ENCODE measurements at regions not wholly inside any gene's neighbourhood (a gene's known extent, or its start where the extent isn't known, plus 50 kb on each side); places are given as distances from the start of the nearest gene placed in this dataset.

- 80% methylated on average over 4 of the region's 4 CpGs for WGBS
- Histone ChIP-seq H3K4me1 (ENCODE audit: control insufficient read depth in 2 of 2, insufficient read depth in 2 of 2, low read length in 2 of 2) (no peaks in the 10 kb centered on the region), H3K4me3 (ENCODE audit: low read length in 2 of 2) (no peak overlapping the region), H3K36me3 (ENCODE audit: control insufficient read depth in 2 of 2, insufficient read depth in 2 of 2, low read length in 1 of 2) (no peaks in the 10 kb centered on the region), H3K27me3 (ENCODE audit: control insufficient read depth in 2 of 2, insufficient read depth in 1 of 2, low read length in 1 of 2) (no peaks in the 10 kb centered on the region), H3K27ac (ENCODE audit: low read depth in 1 of 2, low read length in 1 of 2) (no peak overlapping the region), H3K9me3 (ENCODE audit: control insufficient read depth in 2 of 2, insufficient read depth in 1 of 2, low read length in 1 of 2) (peaks cover 2 to 13% of the 10 kb centered on the region in 2 donors)
- no peak for DNase-seq (ENCODE audit: low read depth in 6 of 9, low spot score in 9 of 9)
Measured at GRCh38 chr6:115241373-115241772, 819.3 kb downstream of the FRK start.

GRCh38 chr6:115221198-115221597, 839.5 kb downstream of the FRK start:
- H3K36me3 ChIP-seq (ENCODE audit: control insufficient read depth in 2 of 2, insufficient read depth in 2 of 2, low read length in 1 of 2), result no peaks in the 10 kb centered on the region
- no peaks in the 10 kb centered on the region for H3K9me3 ChIP-seq (ENCODE audit: control insufficient read depth in 2 of 2, insufficient read depth in 1 of 2, low read length in 1 of 2)
- no peak overlapping the region for H3K27ac ChIP-seq (ENCODE audit: low read depth in 1 of 2, low read length in 1 of 2)
- H3K4me1 ChIP-seq (ENCODE audit: control insufficient read depth in 2 of 2, insufficient read depth in 2 of 2, low read length in 2 of 2), result no peaks in the 10 kb centered on the region
- 57% methylated on average over 1 of the region's 1 CpG for WGBS
- DNase-seq (ENCODE audit: low read depth in 6 of 9, low spot score in 9 of 9), result no peak
- no peak overlapping the region for H3K4me3 ChIP-seq (ENCODE audit: low read length in 2 of 2)
- no peaks in the 10 kb centered on the region for H3K27me3 ChIP-seq (ENCODE audit: control insufficient read depth in 2 of 2, insufficient read depth in 1 of 2, low read length in 1 of 2)

- no peaks in the 10 kb centered on the region for H3K4me1 ChIP-seq (ENCODE audit: control insufficient read depth in 2 of 2, insufficient read depth in 2 of 2, low read length in 2 of 2)
- H3K36me3 ChIP-seq (ENCODE audit: control insufficient read depth in 2 of 2, insufficient read depth in 2 of 2, low read length in 1 of 2), result no peaks in the 10 kb centered on the region
- no peaks in the 10 kb centered on the region for H3K9me3 ChIP-seq (ENCODE audit: control insufficient read depth in 2 of 2, insufficient read depth in 1 of 2, low read length in 1 of 2)
- no peak overlapping the region for H3K4me3 ChIP-seq (ENCODE audit: low read length in 2 of 2)
- no peaks in the 10 kb centered on the region for H3K27me3 ChIP-seq (ENCODE audit: control insufficient read depth in 2 of 2, insufficient read depth in 1 of 2, low read length in 1 of 2)
- no peak for DNase-seq (ENCODE audit: low read depth in 6 of 9, low spot score in 9 of 9)
- H3K27ac ChIP-seq (ENCODE audit: low read depth in 1 of 2, low read length in 1 of 2), result no peak overlapping the region
Measured at GRCh38 chr6:115220551-115221159, 840.0 kb downstream of the FRK start.

- H3K36me3 ChIP-seq (ENCODE audit: control insufficient read depth in 2 of 2, insufficient read depth in 2 of 2, low read length in 1 of 2), result no peaks in the 10 kb centered on the region
- no peaks in the 10 kb centered on the region for H3K27me3 ChIP-seq (ENCODE audit: control insufficient read depth in 2 of 2, insufficient read depth in 1 of 2, low read length in 1 of 2)
- no peaks in the 10 kb centered on the region for H3K9me3 ChIP-seq (ENCODE audit: control insufficient read depth in 2 of 2, insufficient read depth in 1 of 2, low read length in 1 of 2)
- no peak for DNase-seq (ENCODE audit: low read depth in 6 of 9, low spot score in 9 of 9)
- H3K27ac ChIP-seq (ENCODE audit: low read depth in 1 of 2, low read length in 1 of 2), result no peak overlapping the region
- H3K4me3 ChIP-seq (ENCODE audit: low read length in 2 of 2), result no peak overlapping the region
- no peaks in the 10 kb centered on the region for H3K4me1 ChIP-seq (ENCODE audit: control insufficient read depth in 2 of 2, insufficient read depth in 2 of 2, low read length in 2 of 2)
Measured at GRCh38 chr6:115219645-115220044, 841.0 kb downstream of the FRK start.

- H3K4me1 ChIP-seq (ENCODE audit: control insufficient read depth in 2 of 2, insufficient read depth in 2 of 2, low read length in 2 of 2), result no peaks in the 10 kb centered on the region
- no peaks in the 10 kb centered on the region for H3K36me3 ChIP-seq (ENCODE audit: control insufficient read depth in 2 of 2, insufficient read depth in 2 of 2, low read length in 1 of 2)
- no peaks in the 10 kb centered on the region for H3K9me3 ChIP-seq (ENCODE audit: control insufficient read depth in 2 of 2, insufficient read depth in 1 of 2, low read length in 1 of 2)
- WGBS, result 95% methylated on average over 5 of the region's 5 CpGs
- no peak for DNase-seq (ENCODE audit: low read depth in 6 of 9, low spot score in 9 of 9)
- H3K27me3 ChIP-seq (ENCODE audit: control insufficient read depth in 2 of 2, insufficient read depth in 1 of 2, low read length in 1 of 2), result no peaks in the 10 kb centered on the region
- no peak overlapping the region for H3K27ac ChIP-seq (ENCODE audit: low read depth in 1 of 2, low read length in 1 of 2)
- no peak overlapping the region for H3K4me3 ChIP-seq (ENCODE audit: low read length in 2 of 2)
Measured at GRCh38 chr6:115216835-115217234, 843.9 kb downstream of the FRK start.

- Histone ChIP-seq H3K4me1 (ENCODE audit: control insufficient read depth in 2 of 2, insufficient read depth in 2 of 2, low read length in 2 of 2) (no peaks in the 10 kb centered on the region), H3K36me3 (ENCODE audit: control insufficient read depth in 2 of 2, insufficient read depth in 2 of 2, low read length in 1 of 2) (no peaks in the 10 kb centered on the region), H3K9me3 (ENCODE audit: control insufficient read depth in 2 of 2, insufficient read depth in 1 of 2, low read length in 1 of 2) (no peaks in the 10 kb centered on the region), H3K27ac (ENCODE audit: low read depth in 1 of 2, low read length in 1 of 2) (no peak overlapping the region), H3K27me3 (ENCODE audit: control insufficient read depth in 2 of 2, insufficient read depth in 1 of 2, low read length in 1 of 2) (no peaks in the 10 kb centered on the region), H3K4me3 (ENCODE audit: low read length in 2 of 2) (no peak overlapping the region)
- no peak for DNase-seq (ENCODE audit: low read depth in 6 of 9, low spot score in 9 of 9)
- 53% methylated on average over 1 of the region's 1 CpG for WGBS
Measured at GRCh38 chr6:115214283-115214682, 846.4 kb downstream of the FRK start.

- WGBS, result 85% methylated on average over 4 of the region's 4 CpGs
- Histone ChIP-seq H3K36me3 (ENCODE audit: control insufficient read depth in 2 of 2, insufficient read depth in 2 of 2, low read length in 1 of 2) (no peaks in the 10 kb centered on the region), H3K27me3 (ENCODE audit: control insufficient read depth in 2 of 2, insufficient read depth in 1 of 2, low read length in 1 of 2) (no peaks in the 10 kb centered on the region), H3K27ac (ENCODE audit: low read depth in 1 of 2, low read length in 1 of 2) (no peak overlapping the region), H3K4me1 (ENCODE audit: control insufficient read depth in 2 of 2, insufficient read depth in 2 of 2, low read length in 2 of 2) (no peaks in the 10 kb centered on the region), H3K9me3 (ENCODE audit: control insufficient read depth in 2 of 2, insufficient read depth in 1 of 2, low read length in 1 of 2) (peaks cover 0 to 2% of the 10 kb centered on the region in 2 donors), H3K4me3 (ENCODE audit: low read length in 2 of 2) (no peak overlapping the region)
- DNase-seq (ENCODE audit: low read depth in 6 of 9, low spot score in 9 of 9), result no peak
Measured at GRCh38 chr6:115203381-115203780, 857.3 kb downstream of the FRK start.

- DNase-seq (ENCODE audit: low read depth in 6 of 9, low spot score in 9 of 9), result no peak
- Histone ChIP-seq H3K4me1 (ENCODE audit: control insufficient read depth in 2 of 2, insufficient read depth in 2 of 2, low read length in 2 of 2) (no peaks in the 10 kb centered on the region), H3K4me3 (ENCODE audit: low read length in 2 of 2) (no peak overlapping the region), H3K36me3 (ENCODE audit: control insufficient read depth in 2 of 2, insufficient read depth in 2 of 2, low read length in 1 of 2) (no peaks in the 10 kb centered on the region), H3K27ac (ENCODE audit: low read depth in 1 of 2, low read length in 1 of 2) (no peak overlapping the region), H3K9me3 (ENCODE audit: control insufficient read depth in 2 of 2, insufficient read depth in 1 of 2, low read length in 1 of 2) (peaks cover 0 to 4% of the 10 kb centered on the region in 2 donors), H3K27me3 (ENCODE audit: control insufficient read depth in 2 of 2, insufficient read depth in 1 of 2, low read length in 1 of 2) (no peaks in the 10 kb centered on the region)
- WGBS, result 90% methylated on average over 2 of the region's 2 CpGs
Measured at GRCh38 chr6:115194981-115195638, 852.3 kb upstream of the HS3ST5 start.

GRCh38 chr6:115191989-115192388, 849.2 kb upstream of the HS3ST5 start:
- no peak for DNase-seq (ENCODE audit: low read depth in 6 of 9, low spot score in 9 of 9)
- WGBS, result 99% methylated on average over 1 of the region's 1 CpG
- Histone ChIP-seq H3K4me3 (ENCODE audit: low read length in 2 of 2) (no peak overlapping the region), H3K27me3 (ENCODE audit: control insufficient read depth in 2 of 2, insufficient read depth in 1 of 2, low read length in 1 of 2) (no peaks in the 10 kb centered on the region), H3K36me3 (ENCODE audit: control insufficient read depth in 2 of 2, insufficient read depth in 2 of 2, low read length in 1 of 2) (no peaks in the 10 kb centered on the region), H3K9me3 (ENCODE audit: control insufficient read depth in 2 of 2, insufficient read depth in 1 of 2, low read length in 1 of 2) (no peaks in the 10 kb centered on the region), H3K4me1 (ENCODE audit: control insufficient read depth in 2 of 2, insufficient read depth in 2 of 2, low read length in 2 of 2) (no peaks in the 10 kb centered on the region), H3K27ac (ENCODE audit: low read depth in 1 of 2, low read length in 1 of 2) (no peak overlapping the region)

Measured in thymus (tissue), 11 donors.